RWPE2 (cell line): ENCODE measurements at regions not wholly inside any gene's neighbourhood (a gene's known extent, or its start where the extent isn't known, plus 50 kb on each side); places are given as distances from the start of the nearest gene placed in this dataset.

Experiments used
- ATAC-seq: fragments of 200-7000 bp; cut with Tn5 transposase; 3 replicates; pipeline ENCODE4 v1.9.1; 2021; ENCODE audit warnings: low read depth
- DNase-seq: peaks from one replicate; pipeline ENCODE4 v3.0.0-alpha.2; 2020; ENCODE audit warnings: low spot score
- H3K27ac ChIP-seq: fragments of 450-650 bp; 2 replicates; pipeline ENCODE4 v1.5.1; 2017; ENCODE audit warnings: mild to moderate bottlenecking; ENCODE audit not compliant: poor library complexity, severe bottlenecking
- H3K27me3 ChIP-seq: fragments of 250-450 bp; sonication (Bioruptor Pico); 2 replicates; pipeline ENCODE4 v1.5.1; 2021; ENCODE audit warnings: mild to moderate bottlenecking, moderate library complexity; ENCODE audit not compliant: insufficient read depth, poor library complexity, severe bottlenecking
- H3K36me3 ChIP-seq: fragments of 250-450 bp; sonication (Bioruptor Pico); 2 replicates; pipeline ENCODE4 v1.5.1; 2020; ENCODE audit warnings: low read depth, mild to moderate bottlenecking, moderate library complexity
- H3K4me1 ChIP-seq: fragments of 250-450 bp; sonication (Bioruptor Pico); 2 replicates; pipeline ENCODE4 v1.5.1; 2021; ENCODE audit warnings: mild to moderate bottlenecking, moderate library complexity; ENCODE audit not compliant: insufficient read depth, poor library complexity, severe bottlenecking
- H3K4me3 ChIP-seq: fragments of 250-450 bp; sonication (Bioruptor Pico); 2 replicates; pipeline ENCODE4 v1.5.1; 2021; ENCODE audit warnings: mild to moderate bottlenecking, moderate library complexity; ENCODE audit not compliant: severe bottlenecking
- H3K9me3 ChIP-seq: fragments of 250-450 bp; sonication (Bioruptor Pico); 2 replicates; pipeline ENCODE4 v1.5.1; 2021; ENCODE audit warnings: mild to moderate bottlenecking, moderate library complexity; ENCODE audit not compliant: severe bottlenecking
- TF ChIP-seq, protein P1 (sequence below): fragments of 450-650 bp; IDR thresholded peaks from one replicate; pipeline ENCODE4 v1.5.1; 2017; ENCODE audit warnings: mild to moderate bottlenecking, moderate library complexity; ENCODE audit not compliant: poor library complexity, severe bottlenecking

DNA sequence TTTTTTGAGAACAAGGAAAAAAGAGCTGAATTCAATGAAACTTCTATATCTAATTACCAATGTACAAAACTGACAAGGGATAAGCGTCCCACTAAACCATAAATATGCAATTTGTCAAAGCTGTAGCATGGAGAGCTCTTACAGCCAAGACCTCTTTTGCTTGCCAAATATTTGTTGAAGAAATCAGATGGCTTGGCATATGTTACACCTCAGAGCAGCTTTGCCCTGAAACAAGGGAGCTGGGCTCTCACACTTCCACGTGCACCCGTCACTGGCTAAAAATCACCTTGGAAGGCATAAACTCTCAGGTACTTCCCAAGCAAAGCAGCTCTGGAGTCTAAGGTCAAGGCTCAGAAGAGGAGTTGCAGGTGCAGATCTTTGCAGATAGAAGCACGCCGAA is 324.7 kb upstream of the SLCO3A1 start:
- no peak overlapping the region for H3K27ac ChIP-seq
- no peaks in the 10 kb centered on the region for H3K9me3 ChIP-seq
- no peak overlapping the region for H3K4me3 ChIP-seq
- TF ChIP-seq, protein P1, sequence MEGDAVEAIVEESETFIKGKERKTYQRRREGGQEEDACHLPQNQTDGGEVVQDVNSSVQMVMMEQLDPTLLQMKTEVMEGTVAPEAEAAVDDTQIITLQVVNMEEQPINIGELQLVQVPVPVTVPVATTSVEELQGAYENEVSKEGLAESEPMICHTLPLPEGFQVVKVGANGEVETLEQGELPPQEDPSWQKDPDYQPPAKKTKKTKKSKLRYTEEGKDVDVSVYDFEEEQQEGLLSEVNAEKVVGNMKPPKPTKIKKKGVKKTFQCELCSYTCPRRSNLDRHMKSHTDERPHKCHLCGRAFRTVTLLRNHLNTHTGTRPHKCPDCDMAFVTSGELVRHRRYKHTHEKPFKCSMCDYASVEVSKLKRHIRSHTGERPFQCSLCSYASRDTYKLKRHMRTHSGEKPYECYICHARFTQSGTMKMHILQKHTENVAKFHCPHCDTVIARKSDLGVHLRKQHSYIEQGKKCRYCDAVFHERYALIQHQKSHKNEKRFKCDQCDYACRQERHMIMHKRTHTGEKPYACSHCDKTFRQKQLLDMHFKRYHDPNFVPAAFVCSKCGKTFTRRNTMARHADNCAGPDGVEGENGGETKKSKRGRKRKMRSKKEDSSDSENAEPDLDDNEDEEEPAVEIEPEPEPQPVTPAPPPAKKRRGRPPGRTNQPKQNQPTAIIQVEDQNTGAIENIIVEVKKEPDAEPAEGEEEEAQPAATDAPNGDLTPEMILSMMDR: no peak
- H3K36me3 ChIP-seq: no peaks in the 10 kb centered on the region
- no peaks in the 10 kb centered on the region for H3K27me3 ChIP-seq
- DNase-seq (no peak), ATAC-seq (no peak)
- H3K4me1 ChIP-seq: no peaks in the 10 kb centered on the region

DNA sequence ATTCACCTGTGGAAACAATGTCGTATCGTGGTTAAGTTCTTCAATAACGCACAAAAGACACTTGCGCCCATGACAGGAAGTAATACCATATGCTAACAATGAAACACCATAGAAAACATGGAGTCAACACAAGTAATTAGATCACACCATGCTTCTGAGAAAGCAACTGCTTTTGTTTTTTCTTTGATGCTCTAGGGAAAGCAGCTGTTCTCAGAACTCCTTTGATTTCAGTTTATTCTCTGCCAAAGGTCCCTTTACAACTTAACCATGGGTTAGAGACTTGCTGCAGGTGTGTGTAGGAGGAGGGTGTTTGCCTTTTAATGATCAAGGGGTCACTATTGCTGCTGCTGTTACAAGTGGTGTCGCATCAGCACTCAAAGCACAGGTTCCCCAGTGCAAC is 324.0 kb upstream of the SLCO3A1 start:
- H3K9me3 ChIP-seq: no peaks in the 10 kb centered on the region
- no peaks in the 10 kb centered on the region for H3K4me1 ChIP-seq
- no peak for DNase-seq
- TF ChIP-seq, protein P1: no peak
- no peaks in the 10 kb centered on the region for H3K36me3 ChIP-seq
- no peak for ATAC-seq
- no peak overlapping the region for H3K4me3 ChIP-seq
- H3K27me3 ChIP-seq: no peaks in the 10 kb centered on the region
- H3K27ac ChIP-seq: no peak overlapping the region

DNA sequence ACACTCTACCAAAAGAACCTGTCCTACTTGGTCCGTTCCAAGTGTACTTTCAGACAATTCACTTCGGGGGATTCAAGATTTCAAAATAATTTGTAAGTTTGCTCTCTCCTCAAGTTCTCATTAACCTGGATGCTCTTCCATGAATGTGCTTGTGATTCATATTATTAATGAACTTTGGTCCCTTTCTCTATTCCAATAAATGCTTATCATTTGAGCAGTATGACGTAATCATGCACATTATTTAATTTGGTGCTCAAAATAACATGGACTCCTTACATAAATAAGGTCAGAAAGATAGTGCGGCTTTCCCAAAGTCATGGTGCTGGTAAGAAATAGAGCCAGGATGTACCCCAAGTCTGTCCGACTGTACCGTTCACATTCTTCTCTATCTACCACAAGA is 323.2 kb upstream of the SLCO3A1 start:
- no peaks in the 10 kb centered on the region for H3K9me3 ChIP-seq
- H3K4me3 ChIP-seq: no peak overlapping the region
- no peaks in the 10 kb centered on the region for H3K4me1 ChIP-seq
- DNase-seq (no peak), ATAC-seq (no peak)
- H3K36me3 ChIP-seq: no peaks in the 10 kb centered on the region
- H3K27ac ChIP-seq: no peak overlapping the region
- no peaks in the 10 kb centered on the region for H3K27me3 ChIP-seq
- TF ChIP-seq, protein P1: no peak

GRCh38 chr15:91530956-91531582 is 322.4 kb upstream of the SLCO3A1 start:
- TF ChIP-seq, protein P1: no peak
- no peaks in the 10 kb centered on the region for H3K9me3 ChIP-seq
- H3K4me3 ChIP-seq: no peak overlapping the region
- no peak for ATAC-seq
- no peaks in the 10 kb centered on the region for H3K27me3 ChIP-seq
- no peaks in the 10 kb centered on the region for H3K36me3 ChIP-seq
- H3K4me1 ChIP-seq: no peaks in the 10 kb centered on the region
- H3K27ac ChIP-seq: no peak overlapping the region
- no peak for DNase-seq

DNA sequence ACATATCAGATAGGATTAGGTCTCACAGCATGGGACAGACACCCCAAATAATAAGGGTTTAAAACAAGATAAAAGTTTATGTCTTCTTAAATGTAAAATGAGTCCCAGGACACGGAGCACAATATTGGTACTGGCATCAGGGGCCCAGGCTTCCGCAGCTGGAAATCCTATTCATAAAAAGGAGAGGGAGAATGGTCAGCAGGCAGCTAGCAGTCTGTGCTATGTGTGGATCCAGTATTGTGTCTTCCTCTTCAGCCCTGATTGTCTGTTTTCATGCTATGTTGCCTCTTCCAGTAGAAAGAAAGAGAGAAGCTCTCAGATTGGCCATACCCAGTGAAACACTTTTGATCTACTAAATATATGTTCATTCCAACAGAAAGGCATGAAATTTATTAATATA is 319.3 kb upstream of the SLCO3A1 start:
- H3K4me1 ChIP-seq: peaks cover 12% of the 10 kb centered on the region
- no peak overlapping the region for H3K27ac ChIP-seq
- TF ChIP-seq, protein P1: no peak
- DNase-seq: no peak
- no peak overlapping the region for H3K4me3 ChIP-seq
- no peaks in the 10 kb centered on the region for H3K36me3 ChIP-seq
- no peak for ATAC-seq
- no peaks in the 10 kb centered on the region for H3K27me3 ChIP-seq
- H3K9me3 ChIP-seq: no peaks in the 10 kb centered on the region
